Fibroblast of skin of back (primary cell): ENCODE measurements at regions not wholly inside any gene's neighbourhood (a gene's known extent, or its start where the extent isn't known, plus 50 kb on each side); places are given as distances from the start of the nearest gene placed in this dataset.
"Not testable (repeated sequence)": the region's sequence is repeated elsewhere in the genome, so short reads cannot be mapped to it uniquely, and the experiment has no call there.

Experiments
- DNase-seq: peaks from one replicate; pipeline ENCODE4 v3.0.0-alpha.2; 2013

GRCh38 chr4:96455045-96455720 is 615.3 kb downstream of the PDHA2 start:
- DNase-seq = no peak

GRCh38 chr4:96458031-96458430 is 618.1 kb downstream of the PDHA2 start:
- DNase-seq = not testable (repeated sequence)

GRCh38 chr4:96459105-96459504 is 619.2 kb downstream of the PDHA2 start:
- no peak for DNase-seq

GRCh38 chr4:96465834-96466233 is 625.9 kb downstream of the PDHA2 start:
- no peak for DNase-seq

- no peak for DNase-seq
These were observed 632.3 kb downstream of the PDHA2 start for GRCh38 chr4:96471956-96472867.

GRCh38 chr4:96473246-96473645 is 633.4 kb downstream of the PDHA2 start:
- DNase-seq = no peak

- no peak for DNase-seq
These were observed 643.6 kb downstream of the PDHA2 start for GRCh38 chr4:96483308-96484030.

- no peak for DNase-seq
These were observed 646.7 kb downstream of the PDHA2 start for GRCh38 chr4:96486563-96486962.

- no peak for DNase-seq
These were observed 657.7 kb downstream of the PDHA2 start for GRCh38 chr4:96497621-96498020.

GRCh38 chr4:96504386-96504785 is 664.5 kb downstream of the PDHA2 start:
- DNase-seq = no peak

GRCh38 chr4:96509039-96509741 is 669.3 kb downstream of the PDHA2 start:
- DNase-seq = no peak

GRCh38 chr4:96519291-96519690 is 679.4 kb downstream of the PDHA2 start:
- no peak for DNase-seq

- no peak for DNase-seq
These were observed 681.2 kb downstream of the PDHA2 start for GRCh38 chr4:96521046-96521536.

GRCh38 chr4:96523611-96524010 is 683.7 kb downstream of the PDHA2 start:
- no peak for DNase-seq

- DNase-seq = no peak
These were observed 684.5 kb downstream of the PDHA2 start for GRCh38 chr4:96524311-96524875.

- no peak for DNase-seq
These were observed 686.0 kb downstream of the PDHA2 start for GRCh38 chr4:96525898-96526297.

- no peak for DNase-seq
These were observed 686.7 kb downstream of the PDHA2 start for GRCh38 chr4:96526625-96527024.

GRCh38 chr4:96531836-96532235 is 691.9 kb downstream of the PDHA2 start:
- no peak for DNase-seq

- no peak for DNase-seq
These were observed 703.5 kb downstream of the PDHA2 start for GRCh38 chr4:96543346-96543745.

GRCh38 chr4:96558466-96558865 is 718.6 kb downstream of the PDHA2 start:
- no peak for DNase-seq

- no peak for DNase-seq
These were observed 726.9 kb downstream of the PDHA2 start for GRCh38 chr4:96566755-96567154.

- DNase-seq = no peak
These were observed 745.4 kb downstream of the PDHA2 start for GRCh38 chr4:96585304-96585703.
